NCI-H526 treated with DMSO at 0.1 percent for 48 hours (cell line): ENCODE measurements at regions not wholly inside any gene's neighbourhood (a gene's known extent, or its start where the extent isn't known, plus 50 kb on each side); places are given as distances from the start of the nearest gene placed in this dataset.
"Not testable (repeated sequence)": the region's sequence is repeated elsewhere in the genome, so short reads cannot be mapped to it uniquely, and the experiment has no call there.

Source experiments
- DNase-seq: peaks from one replicate; lab custom pipeline; 2025; lab: John Stamatoyannopoulos, UW

GRCh38 chr1:79215311-79215710, 208.8 kb upstream of the ADGRL4 start:
- DNase-seq, result no peak

DNA sequence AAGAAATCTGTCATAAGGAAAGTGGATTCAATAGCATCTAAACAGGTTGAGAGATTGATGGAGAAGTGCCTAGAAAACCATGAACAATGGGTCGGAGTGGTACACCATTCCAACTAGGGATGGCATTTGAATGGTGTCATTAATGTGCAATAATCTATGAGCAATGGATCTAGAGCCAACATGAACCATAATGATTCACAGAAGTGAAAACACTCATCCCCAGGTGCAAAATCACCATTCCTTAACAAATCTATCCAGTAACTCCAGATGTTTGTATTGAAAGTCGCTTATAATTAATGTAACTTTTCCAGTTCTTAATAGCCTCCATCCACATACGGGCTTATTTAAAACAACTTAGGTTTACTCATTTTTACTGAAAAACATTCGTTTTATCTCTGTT, 201.3 kb upstream of the ADGRL4 start:
- DNase-seq, result no peak

- no peak for DNase-seq
These were observed 200.8 kb upstream of the ADGRL4 start for GRCh38 chr1:79207331-79207730.

DNA sequence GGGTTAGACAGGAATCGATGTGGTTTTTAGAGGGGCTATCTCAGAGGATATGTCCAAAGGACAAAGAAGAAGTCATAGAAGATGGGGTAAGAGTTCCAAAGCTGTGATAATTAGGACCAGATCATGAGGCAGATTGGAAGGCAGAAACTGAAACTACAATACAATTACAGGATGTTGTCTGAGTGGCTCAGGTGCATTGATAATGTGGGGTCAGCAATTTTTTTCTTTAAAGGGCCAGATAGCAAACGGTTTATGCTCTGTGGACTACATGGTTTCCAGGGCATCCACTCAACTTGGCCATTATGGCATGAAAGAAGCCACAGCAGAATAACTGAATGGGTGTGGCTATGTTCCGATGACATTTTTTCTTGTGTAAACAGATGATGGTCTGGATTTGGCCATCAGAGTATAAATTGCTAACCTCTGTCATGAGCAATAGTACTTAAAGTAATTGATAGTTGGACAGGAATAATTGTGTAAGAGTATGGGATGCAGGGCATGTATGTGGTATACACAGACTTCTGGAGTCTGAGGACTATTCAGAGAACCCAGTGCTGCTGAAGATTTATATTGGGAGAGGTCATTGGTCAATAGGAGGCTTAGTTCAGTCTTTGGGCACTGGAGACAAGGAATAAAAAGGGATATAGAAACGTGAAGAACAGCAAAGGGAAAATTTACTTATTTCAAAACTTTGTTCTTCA, 198.4 kb upstream of the ADGRL4 start:
- no peak for DNase-seq

GRCh38 chr1:79198832-79199231, 192.3 kb upstream of the ADGRL4 start:
- DNase-seq, result no peak

DNA sequence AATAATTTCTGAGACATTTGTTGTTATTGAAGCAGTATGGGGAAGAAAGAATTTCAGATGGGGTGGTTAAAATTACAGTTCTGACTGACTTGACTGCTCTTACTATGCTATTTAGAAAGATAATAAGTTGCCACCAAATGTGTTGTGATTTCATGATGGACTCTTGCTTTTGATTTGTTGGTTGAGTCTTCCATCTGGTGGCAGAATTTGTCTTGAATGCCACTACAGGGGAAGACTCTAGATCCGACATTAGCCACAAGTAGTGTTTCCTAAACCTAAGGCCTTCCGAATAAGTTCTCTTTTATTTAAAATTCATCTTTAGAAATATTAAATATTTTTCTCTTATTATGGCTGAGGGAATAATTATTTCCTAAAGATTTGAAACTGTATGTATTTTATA, 190.9 kb upstream of the ADGRL4 start:
- DNase-seq, result no peak

DNA sequence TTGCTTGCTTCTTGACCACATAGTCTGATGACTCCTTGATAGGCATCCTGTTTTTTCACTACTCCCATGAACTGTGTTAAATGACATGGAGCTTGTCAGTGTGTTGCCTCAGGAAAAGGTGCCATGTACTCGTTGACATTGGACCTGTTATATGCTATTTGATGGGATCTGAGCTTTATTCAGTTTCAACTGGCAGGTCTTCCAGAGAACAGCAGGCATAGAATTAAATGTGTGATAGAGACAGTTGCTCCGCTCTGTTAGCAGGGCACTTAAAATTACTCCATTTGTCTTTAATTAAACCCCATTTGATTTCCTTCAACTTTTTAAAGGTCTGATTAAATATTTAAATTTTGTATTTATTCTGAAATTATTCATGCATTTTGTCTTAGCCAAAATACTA, 189.7 kb upstream of the ADGRL4 start:
- no peak for DNase-seq

GRCh38 chr1:79193211-79194079, 186.9 kb upstream of the ADGRL4 start:
- DNase-seq, result no peak

DNA sequence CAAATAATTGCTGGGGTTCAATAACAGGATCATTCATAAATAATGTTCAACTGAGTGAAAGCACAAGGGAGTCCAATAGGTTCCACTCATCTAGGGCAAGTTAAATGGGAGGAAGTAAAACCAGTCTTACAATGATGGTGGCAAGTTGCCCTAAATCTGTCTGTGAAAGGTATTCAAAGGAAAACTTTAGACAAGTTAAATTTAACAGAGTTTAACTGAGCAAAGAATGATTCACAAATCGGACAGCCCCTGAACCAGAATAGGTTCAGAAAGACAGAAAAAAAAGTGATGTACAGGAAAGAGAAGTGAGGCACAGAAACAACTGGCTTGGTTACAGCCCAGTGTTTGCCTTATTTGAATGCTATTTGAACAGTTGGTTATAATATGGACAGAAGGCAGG, 183.5 kb upstream of the ADGRL4 start:
- DNase-seq, result peak; percentile 3

- no peak for DNase-seq
These were observed 181.8 kb upstream of the ADGRL4 start for GRCh38 chr1:79188337-79188736.

DNA sequence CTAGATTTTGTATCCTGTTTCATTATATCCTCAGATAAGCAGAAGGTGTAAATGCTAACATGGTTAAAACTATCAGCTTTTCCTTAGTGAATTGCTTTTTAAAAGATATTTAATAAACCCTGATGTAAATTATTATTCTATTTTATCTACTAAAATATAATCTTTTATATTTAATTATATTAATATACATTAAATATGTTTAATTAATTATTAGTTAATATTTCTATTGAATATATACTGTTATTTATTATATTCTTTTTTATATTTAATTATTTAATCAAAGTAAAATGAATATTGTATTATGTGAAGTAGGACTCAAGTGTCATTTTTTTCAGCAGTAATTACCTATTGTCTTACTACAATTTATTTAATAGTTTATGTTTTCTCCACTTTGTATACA, 179.7 kb upstream of the ADGRL4 start:
- no peak for DNase-seq

DNA sequence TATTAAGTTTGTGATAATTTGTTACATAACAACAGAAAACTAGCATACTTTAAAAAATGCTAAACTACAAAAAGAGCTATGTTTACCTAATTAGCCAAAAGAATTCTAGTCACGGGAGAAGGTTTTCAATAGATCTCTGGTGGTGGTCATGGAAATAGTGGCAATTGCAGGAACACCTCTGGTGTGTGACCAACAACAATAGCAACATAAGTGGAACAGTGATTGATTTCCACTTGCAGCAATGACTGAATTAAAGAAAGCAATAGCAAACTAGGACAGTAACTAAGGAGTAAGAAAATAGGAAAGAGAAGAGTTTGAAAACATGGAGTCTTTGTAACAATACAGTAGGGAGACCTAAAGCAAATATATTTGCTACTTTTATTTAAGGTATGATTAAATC, 171.3 kb upstream of the ADGRL4 start:
- no peak for DNase-seq

- no peak for DNase-seq
These were observed 154.5 kb upstream of the ADGRL4 start for GRCh38 chr1:79161077-79161476.

DNA sequence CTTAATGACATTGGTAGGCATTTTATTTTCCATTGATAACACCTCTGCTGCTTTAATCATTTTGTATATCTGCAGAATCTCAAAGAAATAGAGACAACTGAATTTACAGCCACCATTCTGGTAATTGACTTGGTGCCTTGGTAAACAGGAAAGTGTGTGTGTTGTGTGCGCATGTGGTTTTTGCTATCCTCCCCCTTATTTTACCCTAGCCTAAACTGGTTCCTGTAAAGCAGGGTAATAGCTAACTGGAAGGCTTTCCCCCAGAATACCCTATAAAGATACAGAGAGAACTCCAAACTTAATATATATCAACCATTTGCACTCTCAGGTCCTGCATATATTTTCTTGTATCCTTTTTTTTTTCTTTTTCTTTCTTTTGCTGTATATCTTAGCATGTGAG, 149.5 kb upstream of the ADGRL4 start:
- no peak for DNase-seq

GRCh38 chr1:79151006-79151796, 144.7 kb upstream of the ADGRL4 start:
- no peak for DNase-seq

- no peak for DNase-seq
These were observed 144.0 kb upstream of the ADGRL4 start for GRCh38 chr1:79150576-79150975.

- DNase-seq, result not testable (repeated sequence)
These were observed 131.7 kb upstream of the ADGRL4 start for GRCh38 chr1:79138227-79138626.

DNA sequence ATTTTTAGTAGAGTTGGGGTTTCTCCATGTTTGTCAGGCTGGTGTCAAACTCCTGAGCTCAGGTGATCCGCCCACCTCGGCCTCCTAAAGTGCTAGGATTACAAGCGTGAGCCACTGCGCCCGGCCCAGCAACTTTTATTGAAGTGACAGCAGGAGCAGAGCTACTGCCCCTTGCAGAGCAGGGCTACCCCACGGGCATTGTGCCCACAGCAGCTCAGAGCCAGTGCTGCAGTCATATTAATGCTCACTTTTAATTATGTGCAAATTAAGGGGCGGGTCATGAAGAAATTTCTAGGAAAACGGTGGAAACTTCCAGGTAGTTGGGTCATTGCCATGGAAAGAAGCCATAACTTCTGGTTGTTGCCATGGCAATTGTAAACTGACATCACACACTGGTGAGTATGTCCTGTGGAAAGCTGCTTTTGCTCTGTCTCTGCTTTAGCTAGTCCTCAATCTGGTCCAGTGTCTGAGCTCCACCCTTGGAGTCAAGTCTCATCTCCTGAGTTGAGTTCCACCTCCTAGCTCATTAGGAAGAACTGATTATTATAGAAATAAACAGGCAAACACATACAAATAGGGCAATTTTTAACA, 127.3 kb upstream of the ADGRL4 start:
- DNase-seq, result no peak

- no peak for DNase-seq
These were observed 125.1 kb upstream of the ADGRL4 start for GRCh38 chr1:79131626-79132025.

DNA sequence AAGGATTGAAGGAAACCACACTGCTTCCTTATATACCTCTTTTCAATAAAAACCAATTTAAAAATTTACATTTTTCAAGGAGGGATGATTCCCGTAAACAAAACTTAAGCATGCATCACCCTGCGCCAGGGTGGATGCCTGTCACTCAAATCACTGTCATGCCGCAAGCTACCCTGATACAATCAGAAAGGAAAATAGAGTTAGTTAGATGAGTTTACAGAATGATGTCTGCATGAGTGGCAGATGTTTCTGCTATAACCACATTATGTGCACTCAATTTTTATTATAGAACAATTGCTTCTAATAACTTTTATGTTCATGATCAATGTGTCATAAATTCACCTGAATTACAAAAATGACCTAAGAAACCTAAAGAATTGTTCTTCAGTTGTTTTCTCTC, 123.4 kb upstream of the ADGRL4 start:
- DNase-seq, result no peak

DNA sequence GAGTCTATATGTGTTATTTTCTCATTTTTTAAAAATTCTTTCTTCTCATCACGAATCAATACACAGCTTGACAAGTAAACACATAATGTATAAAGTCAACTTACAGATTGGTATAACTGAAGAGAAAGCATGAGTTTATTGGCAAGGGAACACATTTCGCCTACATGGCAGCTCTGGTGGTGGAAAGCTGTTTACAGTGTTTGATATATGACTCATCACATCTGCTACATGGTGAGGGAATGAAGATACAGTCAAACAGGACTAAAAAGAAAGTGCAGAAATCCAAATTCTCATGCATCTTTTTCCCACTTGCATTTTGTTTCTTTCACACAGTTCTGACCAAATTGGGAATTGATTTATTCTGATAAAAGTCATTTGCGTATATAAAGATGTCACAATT, 122.2 kb upstream of the ADGRL4 start:
- no peak for DNase-seq

GRCh38 chr1:79124756-79125155, 118.2 kb upstream of the ADGRL4 start:
- no peak for DNase-seq
